Astrocyte of the cerebellum (primary cell): ENCODE measurements at regions not wholly inside any gene's neighbourhood (a gene's known extent, or its start where the extent isn't known, plus 50 kb on each side); places are given as distances from the start of the nearest gene placed in this dataset.
"Not testable (repeated sequence)": the region's sequence is repeated elsewhere in the genome, so short reads cannot be mapped to it uniquely, and the experiment has no call there.

Experiments
- DNase-seq: peaks from one replicate; pipeline ENCODE4 v3.0.0-alpha.2; 2011; ENCODE audit warnings: low read depth
- H3K4me3 ChIP-seq: 2 replicates; pipeline ENCODE4 v1.5.1; 2011; ENCODE audit warnings: mild to moderate bottlenecking, low read depth, low read length, moderate library complexity
- CTCF ChIP-seq: IDR thresholded peaks from 2 replicates; pipeline ENCODE4 v1.5.1; 2012; ENCODE audit warnings: low read length, low read depth, moderate library complexity, mild to moderate bottlenecking; ENCODE audit errors: missing control alignments
- in situ Hi-C: cut with HindIII; loops from 2 replicates; pipeline ENCODE4 v1.10.0; 2017; ENCODE audit warnings: low sequenced_read_pairs

DNA sequence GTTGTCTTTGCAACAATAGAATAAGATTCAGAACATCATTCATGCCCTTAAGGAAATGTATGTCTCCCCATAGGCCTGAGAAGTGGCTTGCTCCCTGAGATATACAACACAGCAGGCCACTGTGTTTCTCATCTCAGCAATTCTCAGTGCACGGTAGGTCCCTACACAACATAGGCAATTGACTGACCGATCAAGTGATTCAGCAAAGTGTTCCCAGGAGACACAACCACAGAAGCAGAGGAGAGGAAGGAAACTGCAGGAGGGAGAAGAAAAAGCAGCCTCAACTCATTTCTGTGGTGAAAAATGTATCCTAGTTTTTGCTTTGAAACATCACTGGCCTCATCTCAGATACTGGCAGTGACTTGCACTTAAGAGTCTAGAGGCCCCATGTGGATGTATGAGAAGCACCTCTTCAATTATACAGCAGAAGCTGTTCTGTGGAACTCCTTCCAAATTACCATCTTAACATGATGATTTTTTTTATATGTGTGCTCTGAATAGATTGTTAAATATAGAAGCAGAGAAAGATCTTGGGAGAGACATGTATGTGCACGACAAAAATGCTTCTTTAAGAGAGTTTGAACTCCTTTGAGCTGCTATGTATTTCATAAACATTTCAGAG lies 306.8 kb downstream of the XPNPEP1 start:
- H3K4me3 ChIP-seq = no peak overlapping the region
- in situ Hi-C loops = no loop called here
- no peak for DNase-seq
- TF ChIP-seq CTCF = no peak

GRCh38 chr10:109595356-109595755 lies 328.0 kb downstream of the XPNPEP1 start:
- DNase-seq, H3K4me3 ChIP-seq, in situ Hi-C loops: not testable (repeated sequence)

GRCh38 chr10:109593682-109594081 lies 329.6 kb downstream of the XPNPEP1 start:
- H3K4me3 ChIP-seq = no peak overlapping the region
- no peak for DNase-seq
- TF ChIP-seq CTCF = no peak
- in situ Hi-C loops = no loop called here

DNA sequence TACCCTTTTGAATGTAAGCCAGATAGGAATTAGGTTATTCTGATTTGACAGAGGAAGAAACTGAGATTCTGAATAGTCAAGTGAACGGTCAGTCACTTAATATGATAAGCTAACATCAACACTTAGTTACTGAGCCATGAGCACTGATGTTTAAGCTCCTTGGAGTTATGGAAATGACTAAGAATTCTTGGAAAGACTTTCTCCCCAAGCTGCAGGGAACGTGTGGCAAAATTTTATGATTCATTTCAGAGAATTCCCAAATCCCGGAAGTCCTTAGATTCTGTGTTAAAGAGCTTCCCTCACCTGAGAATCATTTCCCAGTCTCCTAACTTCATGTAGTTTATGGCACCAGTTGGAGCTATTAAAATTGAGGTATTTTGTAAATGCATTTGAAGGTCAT lies 330.9 kb downstream of the XPNPEP1 start:
- in situ Hi-C loops = no loop called here
- H3K4me3 ChIP-seq = no peak overlapping the region
- no peak for DNase-seq
- no peak for TF ChIP-seq CTCF

GRCh38 chr10:109591601-109592000 lies 331.7 kb downstream of the XPNPEP1 start:
- DNase-seq = no peak
- H3K4me3 ChIP-seq = no peak overlapping the region
- no peak for TF ChIP-seq CTCF
- in situ Hi-C loops = no loop called here

DNA sequence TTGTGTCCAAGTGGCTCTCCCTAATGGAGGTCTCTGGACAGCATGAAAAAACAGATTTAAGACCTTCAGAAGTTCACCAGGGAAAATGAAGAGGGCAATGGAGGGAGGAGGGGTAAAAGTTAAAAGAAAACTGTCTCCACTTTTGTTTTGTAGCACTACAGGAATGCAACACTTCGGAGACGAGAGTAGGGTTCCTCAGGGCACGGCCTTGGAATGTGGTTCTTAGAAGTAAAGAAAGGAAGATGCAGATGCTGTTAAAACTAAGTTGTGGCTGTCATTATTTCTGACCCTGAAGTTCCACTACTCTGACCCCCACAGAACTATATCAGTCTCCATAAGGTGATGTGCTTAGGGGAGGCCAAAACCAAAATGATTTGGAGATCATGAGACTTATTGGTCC lies 335.1 kb downstream of the XPNPEP1 start:
- DNase-seq = no peak
- H3K4me3 ChIP-seq = no peak overlapping the region
- in situ Hi-C loops = no loop called here
- TF ChIP-seq CTCF = no peak

GRCh38 chr10:109587366-109587765 lies 335.9 kb downstream of the XPNPEP1 start:
- H3K4me3 ChIP-seq = no peak overlapping the region
- TF ChIP-seq CTCF = no peak
- no peak for DNase-seq
- in situ Hi-C loops = no loop called here
